HFFc6 (cell line): ENCODE measurements at regions not wholly inside any gene's neighbourhood (a gene's known extent, or its start where the extent isn't known, plus 50 kb on each side); places are given as distances from the start of the nearest gene placed in this dataset.

ENCODE experiments used
- DNase-seq: peaks from one replicate; pipeline ENCODE4 v3.0.0-alpha.2; 2018
- H3K27ac Mint-ChIP-seq: 2 replicates; pipeline ENCODE4 v1.8.0; 2020; ENCODE audit warnings: mild to moderate bottlenecking, mixed read lengths
- H3K27me3 Mint-ChIP-seq: 2 replicates; pipeline ENCODE4 v1.8.0; 2021; ENCODE audit warnings: mild to moderate bottlenecking, moderate library complexity, mixed read lengths; ENCODE audit not compliant: insufficient read depth
- H3K36me3 Mint-ChIP-seq: 2 replicates; pipeline ENCODE4 v1.8.0; 2021; ENCODE audit warnings: low read depth, mixed read lengths
- H3K4me1 Mint-ChIP-seq: 2 replicates; pipeline ENCODE4 v1.8.0; 2020; ENCODE audit warnings: low read depth, mixed read lengths
- H3K4me3 Mint-ChIP-seq: 2 replicates; pipeline ENCODE4 v1.8.0; 2020; ENCODE audit warnings: mild to moderate bottlenecking, moderate library complexity, mixed read lengths
- H3K9me3 Mint-ChIP-seq: 2 replicates; pipeline ENCODE4 v1.8.0; 2020; ENCODE audit warnings: mild to moderate bottlenecking, mixed read lengths
- TF ChIP-seq, protein P1 (sequence below): fragments of 200-600 bp; sonication (generic); IDR thresholded peaks from 2 replicates; pipeline ENCODE4 v1.5.0; 2021; ENCODE audit warnings: antibody characterized with exemption, mild to moderate bottlenecking

DNA sequence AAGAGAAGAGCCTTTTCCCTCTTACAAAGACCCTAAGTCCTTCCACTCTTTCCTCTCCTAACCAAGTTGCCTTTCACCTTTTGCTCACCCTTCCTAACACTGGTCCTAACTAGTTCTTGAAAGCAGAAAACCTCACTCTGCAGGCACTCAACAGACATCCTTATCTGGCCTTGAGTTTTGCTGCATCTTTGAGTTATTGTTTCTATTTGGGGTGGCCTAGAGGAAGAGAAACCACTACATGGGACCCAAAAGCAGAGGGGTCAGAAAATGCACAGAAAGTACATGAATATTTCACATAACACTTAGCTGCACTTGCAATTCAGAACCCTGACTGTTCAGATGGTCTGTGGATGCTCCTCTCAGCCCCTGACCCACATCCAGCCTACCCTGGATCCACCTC, 178.3 kb upstream of the SYT6 start:
- Mint-ChIP-seq H3K4me1 (no peaks in the 10 kb centered on the region), H3K27me3 (peaks cover 26% of the 10 kb centered on the region)

DNA sequence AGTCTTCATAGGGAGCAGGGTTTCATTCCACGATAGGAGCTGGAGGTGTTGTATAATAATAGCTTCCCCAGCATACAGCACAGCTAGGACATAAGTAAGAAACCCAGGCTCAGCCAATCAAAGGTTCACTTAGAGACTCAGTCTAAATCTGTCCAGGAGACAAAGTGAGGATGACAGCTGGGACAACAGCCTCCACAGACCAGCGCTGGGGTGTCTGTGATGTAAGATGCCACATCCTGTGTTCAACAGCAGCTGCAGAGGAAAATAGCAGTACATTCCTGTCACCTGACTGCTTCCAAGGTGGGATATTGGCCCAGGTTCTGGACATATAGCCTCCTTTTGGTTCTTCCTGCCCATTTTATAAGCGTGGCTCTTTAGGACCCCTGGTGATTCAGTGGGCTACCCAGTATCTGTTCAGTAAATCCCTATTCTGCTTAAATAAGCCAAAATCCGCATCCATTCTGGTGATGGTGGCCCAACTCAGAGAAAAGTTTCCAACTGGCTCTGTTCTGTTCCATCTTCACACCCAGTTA, 176.8 kb upstream of the SYT6 start:
- Mint-ChIP-seq H3K9me3 (no peaks in the 10 kb centered on the region), H3K36me3 (no peaks in the 10 kb centered on the region), H3K27ac (no peak overlapping the region), H3K27me3 (peaks cover 28% of the 10 kb centered on the region), H3K4me1 (no peaks in the 10 kb centered on the region), H3K4me3 (no peak overlapping the region)
- no peak for DNase-seq
- TF ChIP-seq, protein P1, sequence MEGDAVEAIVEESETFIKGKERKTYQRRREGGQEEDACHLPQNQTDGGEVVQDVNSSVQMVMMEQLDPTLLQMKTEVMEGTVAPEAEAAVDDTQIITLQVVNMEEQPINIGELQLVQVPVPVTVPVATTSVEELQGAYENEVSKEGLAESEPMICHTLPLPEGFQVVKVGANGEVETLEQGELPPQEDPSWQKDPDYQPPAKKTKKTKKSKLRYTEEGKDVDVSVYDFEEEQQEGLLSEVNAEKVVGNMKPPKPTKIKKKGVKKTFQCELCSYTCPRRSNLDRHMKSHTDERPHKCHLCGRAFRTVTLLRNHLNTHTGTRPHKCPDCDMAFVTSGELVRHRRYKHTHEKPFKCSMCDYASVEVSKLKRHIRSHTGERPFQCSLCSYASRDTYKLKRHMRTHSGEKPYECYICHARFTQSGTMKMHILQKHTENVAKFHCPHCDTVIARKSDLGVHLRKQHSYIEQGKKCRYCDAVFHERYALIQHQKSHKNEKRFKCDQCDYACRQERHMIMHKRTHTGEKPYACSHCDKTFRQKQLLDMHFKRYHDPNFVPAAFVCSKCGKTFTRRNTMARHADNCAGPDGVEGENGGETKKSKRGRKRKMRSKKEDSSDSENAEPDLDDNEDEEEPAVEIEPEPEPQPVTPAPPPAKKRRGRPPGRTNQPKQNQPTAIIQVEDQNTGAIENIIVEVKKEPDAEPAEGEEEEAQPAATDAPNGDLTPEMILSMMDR = no peak

More for the DNA sequence above, 178.3 kb upstream of the SYT6 start:
- H3K9me3 Mint-ChIP-seq = no peaks in the 10 kb centered on the region
- H3K36me3 Mint-ChIP-seq = no peaks in the 10 kb centered on the region
- H3K27ac Mint-ChIP-seq = no peak overlapping the region
- no peak for DNase-seq
- TF ChIP-seq, protein P1 = no peak
- no peak overlapping the region for H3K4me3 Mint-ChIP-seq

DNA sequence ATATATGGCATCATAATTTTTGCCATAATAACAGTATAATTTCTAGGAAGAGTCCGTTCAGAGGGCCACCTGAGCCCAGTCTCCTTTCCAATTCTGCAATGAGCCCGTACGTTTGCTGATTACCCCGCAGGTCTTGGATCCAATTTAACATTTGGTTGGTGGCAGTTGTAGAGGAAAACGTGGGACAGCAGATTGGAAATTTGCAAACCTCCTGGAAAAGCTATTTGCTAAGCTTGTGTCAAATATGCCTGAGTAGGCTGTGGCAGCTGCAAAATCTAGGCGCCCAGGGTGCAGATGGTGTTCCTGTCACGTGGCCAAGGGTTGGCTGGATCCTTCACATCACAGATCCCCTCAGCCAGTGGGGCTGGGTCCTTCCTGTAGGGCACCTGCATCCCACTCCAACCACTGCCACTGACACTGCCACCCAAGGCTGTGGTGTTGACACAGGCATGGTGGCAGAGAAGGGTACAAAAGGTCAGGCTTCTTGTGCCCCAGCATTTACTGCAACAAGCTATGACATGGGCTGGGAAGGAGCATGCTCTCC, 174.8 kb upstream of the SYT6 start:
- TF ChIP-seq, protein P1 = no peak
- Mint-ChIP-seq H3K4me1 (peaks cover under 1% of the 10 kb centered on the region; the same call in 1 of the 2 replicates), H3K9me3 (no peaks in the 10 kb centered on the region), H3K36me3 (no peaks in the 10 kb centered on the region), H3K27ac (no peak overlapping the region), H3K4me3 (no peak overlapping the region), H3K27me3 (peaks cover 25% of the 10 kb centered on the region)
- DNase-seq = no peak

DNA sequence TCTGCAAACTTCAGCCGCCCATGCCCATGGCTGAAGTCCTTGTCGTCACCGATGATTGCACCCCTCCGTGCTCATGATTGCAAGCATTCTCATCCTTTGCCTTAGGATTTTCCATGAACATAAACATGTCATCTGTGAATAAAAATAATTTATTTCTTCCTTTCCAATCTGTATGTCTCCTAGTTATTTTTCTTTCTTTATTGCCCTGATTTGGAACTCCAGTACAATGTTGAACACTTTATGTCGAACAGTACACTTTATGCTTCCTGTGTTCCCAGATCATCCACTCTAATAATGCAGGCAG, 170.9 kb upstream of the SYT6 start:
- Mint-ChIP-seq H3K27me3 (peaks cover 9% of the 10 kb centered on the region; the same call in 1 of the 2 replicates), H3K27ac (no peak overlapping the region), H3K36me3 (no peaks in the 10 kb centered on the region), H3K4me1 (peaks cover 39% of the 10 kb centered on the region), H3K9me3 (no peaks in the 10 kb centered on the region), H3K4me3 (no peak overlapping the region)
- TF ChIP-seq, protein P1 = no peak
- no peak for DNase-seq

DNA sequence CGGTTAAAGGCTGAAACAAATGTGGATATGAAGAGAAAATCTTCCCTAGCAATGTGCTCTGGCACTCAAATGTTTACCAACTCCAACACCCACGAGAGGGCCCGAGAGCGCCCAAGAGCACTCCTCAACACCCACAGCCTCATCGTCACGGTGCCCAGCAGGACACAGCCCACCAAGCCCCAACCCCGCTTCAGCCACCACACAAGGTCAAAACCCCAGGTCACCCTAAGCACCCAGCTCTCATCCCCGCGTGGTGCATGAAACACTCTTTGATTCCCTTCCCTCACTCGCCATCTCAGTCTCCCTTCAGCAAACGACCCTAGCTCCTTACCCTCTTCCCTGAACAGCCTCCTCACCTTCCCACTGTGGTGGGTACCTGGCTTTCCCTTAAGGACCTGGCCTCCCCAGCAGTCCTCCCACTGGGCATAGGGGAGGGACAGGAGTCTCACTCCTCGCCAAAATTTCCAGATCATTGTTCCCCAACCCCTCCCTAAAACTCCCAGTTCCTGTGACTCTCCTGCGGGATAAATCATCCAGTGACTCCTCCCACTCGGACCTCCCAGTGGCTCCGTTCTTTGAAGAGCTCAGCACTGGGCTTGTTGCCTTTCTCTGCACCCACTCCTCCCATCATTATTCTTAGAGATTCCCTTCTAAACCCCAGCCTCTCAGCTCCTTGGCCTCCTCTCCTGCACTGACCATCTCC, 170.4 kb upstream of the SYT6 start:
- Mint-ChIP-seq H3K36me3 (no peaks in the 10 kb centered on the region), H3K4me1 (peaks cover 44% of the 10 kb centered on the region), H3K27ac (no peak overlapping the region), H3K27me3 (peaks cover 4% of the 10 kb centered on the region; the same call in 1 of the 2 replicates), H3K9me3 (no peaks in the 10 kb centered on the region), H3K4me3 (no peak overlapping the region)
- TF ChIP-seq, protein P1 = no peak
- DNase-seq = no peak
